Activated naive CD4-positive, alpha-beta T cell treated with Interleukin-2 at 50 U/mL for 16 hours (primary cell): ENCODE measurements at regions not wholly inside any gene's neighbourhood (a gene's known extent, or its start where the extent isn't known, plus 50 kb on each side); places are given as distances from the start of the nearest gene placed in this dataset.

Source experiments
- DNase-seq: peaks from one replicate; pipeline ENCODE4 v3.0.0-alpha.2; 2020

DNA sequence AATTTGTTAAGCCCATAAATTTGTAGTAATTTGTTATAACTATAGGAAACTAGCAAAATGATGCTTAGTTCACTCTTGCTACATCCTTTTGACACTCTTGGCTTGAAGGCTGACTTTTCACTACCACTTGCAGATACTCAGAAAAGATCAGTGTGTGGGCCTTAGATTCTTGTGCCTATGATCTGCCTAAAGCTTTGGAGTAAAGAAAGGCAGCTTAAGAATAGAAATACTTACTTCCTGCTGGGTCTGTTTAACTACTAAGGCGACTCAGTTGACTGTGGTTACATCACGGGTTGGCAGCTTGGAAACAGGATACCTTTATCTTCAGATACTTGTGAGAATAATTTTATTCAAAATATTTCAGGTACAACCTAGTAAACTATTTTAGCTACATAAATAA lies 201.4 kb upstream of the FMR1 start:
- DNase-seq = no peak

DNA sequence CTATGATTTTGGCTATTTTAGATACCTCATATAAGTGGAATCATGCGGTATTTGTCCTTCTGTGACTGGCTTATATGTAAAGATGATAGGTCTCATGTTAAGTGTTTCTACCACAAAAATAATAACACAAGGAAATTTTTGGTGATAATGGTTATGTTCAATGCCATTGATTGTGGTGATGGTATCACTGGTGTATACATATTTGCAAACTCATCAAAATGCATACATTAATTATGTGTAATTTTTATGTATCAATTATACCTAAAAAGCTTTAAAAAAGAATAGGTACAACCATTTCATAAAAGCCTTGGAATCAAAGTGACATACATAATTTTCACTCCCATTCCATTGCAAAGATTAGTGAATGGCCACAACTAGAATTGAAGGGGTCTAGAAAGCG lies 178.3 kb upstream of the FMR1 start:
- no peak for DNase-seq

- DNase-seq = no peak
Measured at GRCh38 chrX:147735364-147735763, 176.4 kb upstream of the FMR1 start.

GRCh38 chrX:147736045-147736444 lies 175.7 kb upstream of the FMR1 start:
- DNase-seq = no peak

DNA sequence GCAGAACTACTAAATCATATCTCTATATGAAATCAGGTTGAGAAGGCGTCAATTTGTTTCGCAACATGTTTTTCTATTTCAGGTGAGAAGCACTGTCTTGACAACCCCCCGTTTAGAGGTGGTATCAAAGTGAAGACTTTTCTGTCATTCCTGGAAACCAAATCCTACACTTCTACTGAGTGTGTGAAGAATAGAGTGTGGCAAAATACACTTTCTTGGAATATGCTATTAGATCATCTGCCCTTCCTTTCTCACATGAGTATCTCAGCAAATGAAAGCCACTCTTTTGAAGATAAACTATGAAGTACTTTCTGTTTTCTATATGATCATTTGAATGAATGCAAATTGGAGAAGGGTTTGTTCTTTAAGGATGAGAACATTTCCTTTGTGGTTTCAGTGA lies 174.0 kb upstream of the FMR1 start:
- DNase-seq = no peak

- DNase-seq = peak; percentile 1
Measured at GRCh38 chrX:147738265-147738664, 173.5 kb upstream of the FMR1 start.

DNA sequence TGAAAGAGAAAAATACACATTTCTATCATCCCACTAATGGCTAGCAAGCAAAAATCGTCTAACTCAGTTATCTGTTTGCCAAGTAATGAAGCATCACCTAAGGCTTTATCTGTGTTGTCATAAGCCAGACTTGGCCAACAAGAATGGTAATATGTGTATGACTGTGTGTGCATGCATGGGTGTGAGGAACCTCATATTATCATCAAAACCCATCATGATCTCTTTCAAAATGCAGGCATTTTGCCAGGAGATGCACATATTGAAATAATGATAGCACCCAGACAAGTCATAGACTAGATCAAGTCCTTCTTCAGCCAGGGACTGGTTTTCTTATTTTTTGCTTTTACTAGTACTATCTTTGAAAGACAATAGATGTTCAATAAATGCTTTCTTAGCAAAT lies 172.5 kb upstream of the FMR1 start:
- no peak for DNase-seq

GRCh38 chrX:147741776-147742175 lies 169.9 kb upstream of the FMR1 start:
- DNase-seq = no peak

DNA sequence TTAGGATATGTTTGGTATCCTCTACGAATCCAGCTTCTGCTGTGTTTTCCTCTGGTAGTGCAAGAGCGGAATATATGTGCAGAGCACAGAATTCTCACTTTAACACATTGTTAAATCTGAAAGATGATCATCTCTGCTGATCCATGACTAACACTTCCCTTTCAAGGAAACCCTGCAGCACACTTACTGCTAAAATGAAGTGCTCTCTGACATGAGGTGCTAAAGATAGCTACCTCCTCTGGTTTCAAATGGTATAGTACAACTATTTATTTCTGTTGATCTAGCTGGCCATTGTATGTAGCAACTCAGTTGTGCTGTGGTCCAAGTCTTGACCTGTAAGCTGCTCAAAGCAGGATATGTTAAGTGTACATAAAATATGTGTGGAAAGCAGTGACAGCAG lies 162.4 kb upstream of the FMR1 start:
- no peak for DNase-seq

DNA sequence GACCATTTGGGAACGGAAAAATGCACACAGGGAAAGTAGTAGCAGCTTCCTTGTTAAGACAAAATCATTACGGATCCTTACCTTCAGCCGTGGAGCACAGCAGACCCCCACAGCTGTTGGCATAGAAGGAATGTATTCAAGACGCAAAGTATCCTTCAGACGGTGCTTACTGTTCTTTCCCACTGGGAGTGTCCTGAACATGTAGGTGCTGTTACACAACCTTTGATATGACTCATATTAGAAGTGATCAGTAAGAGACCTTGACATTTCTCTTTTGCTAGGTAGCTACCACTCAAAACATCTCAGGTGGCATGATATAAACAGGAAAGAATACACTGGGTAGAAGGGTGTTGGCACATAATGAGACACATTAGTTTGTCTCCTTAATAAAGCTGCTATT lies 154.0 kb upstream of the FMR1 start:
- no peak for DNase-seq

DNA sequence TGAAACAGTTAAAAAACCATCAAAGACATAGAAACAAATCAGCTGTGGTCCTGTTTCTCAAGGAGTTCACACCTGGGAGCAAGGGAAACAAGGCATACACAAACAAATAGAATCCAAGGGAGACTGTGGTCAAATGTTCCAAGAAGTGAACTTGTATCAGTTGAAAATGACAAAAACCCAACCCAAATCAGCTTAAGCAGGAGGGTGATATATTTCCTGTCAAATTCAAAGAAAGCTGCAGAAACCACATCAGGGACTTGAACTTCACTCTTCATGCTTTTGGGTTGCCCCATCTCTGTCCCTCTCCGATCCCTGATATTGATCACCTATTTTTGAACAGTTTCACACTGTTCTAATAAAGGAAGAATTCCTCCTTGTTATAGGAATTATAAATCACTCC lies 148.6 kb upstream of the FMR1 start:
- DNase-seq = no peak

DNA sequence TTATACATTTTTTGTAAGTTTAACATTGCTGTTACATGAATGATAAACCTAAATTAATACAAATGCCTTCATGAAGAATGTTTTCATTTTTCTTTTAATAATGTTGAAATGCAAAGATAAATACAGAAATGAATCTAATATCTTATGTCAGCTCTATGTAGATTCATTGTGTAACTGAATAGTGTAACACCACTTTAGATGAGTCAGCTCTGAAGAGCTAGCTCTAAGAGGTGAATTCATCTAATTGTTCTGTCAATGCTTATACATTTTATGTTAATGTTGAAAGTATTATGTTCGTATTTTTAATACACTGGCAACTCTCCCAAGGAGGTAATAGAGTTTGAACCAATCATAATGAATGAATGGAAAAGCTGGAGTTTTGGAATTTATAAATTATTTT lies 146.9 kb upstream of the FMR1 start:
- DNase-seq = no peak

GRCh38 chrX:147770858-147771257 lies 140.9 kb upstream of the FMR1 start:
- no peak for DNase-seq

- no peak for DNase-seq
Measured at GRCh38 chrX:147776988-147777387, 134.7 kb upstream of the FMR1 start.

- DNase-seq = no peak
Measured at GRCh38 chrX:147779173-147779572, 132.5 kb upstream of the FMR1 start.

DNA sequence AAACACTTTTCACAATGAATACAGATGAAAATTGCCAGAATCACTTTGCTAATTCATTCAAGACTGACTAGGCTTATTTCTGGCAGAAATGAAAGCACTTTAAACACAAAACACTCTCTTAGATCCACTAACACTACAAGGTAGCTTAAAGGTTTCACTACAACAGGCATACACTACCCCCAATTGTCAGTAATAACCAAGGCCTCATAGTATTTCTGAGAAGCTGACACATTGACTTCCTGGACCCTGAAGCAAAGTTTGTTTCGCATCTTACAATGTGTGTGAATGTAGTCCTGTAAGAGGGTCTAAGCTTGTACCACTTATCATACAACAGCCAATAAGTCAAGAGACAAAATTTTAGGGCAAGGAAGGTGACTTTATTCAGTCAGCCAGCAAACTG lies 129.9 kb upstream of the FMR1 start:
- DNase-seq = no peak

GRCh38 chrX:147788641-147789350 lies 122.9 kb upstream of the FMR1 start:
- DNase-seq = no peak

GRCh38 chrX:147800663-147801062 lies 111.1 kb upstream of the FMR1 start:
- DNase-seq = no peak

DNA sequence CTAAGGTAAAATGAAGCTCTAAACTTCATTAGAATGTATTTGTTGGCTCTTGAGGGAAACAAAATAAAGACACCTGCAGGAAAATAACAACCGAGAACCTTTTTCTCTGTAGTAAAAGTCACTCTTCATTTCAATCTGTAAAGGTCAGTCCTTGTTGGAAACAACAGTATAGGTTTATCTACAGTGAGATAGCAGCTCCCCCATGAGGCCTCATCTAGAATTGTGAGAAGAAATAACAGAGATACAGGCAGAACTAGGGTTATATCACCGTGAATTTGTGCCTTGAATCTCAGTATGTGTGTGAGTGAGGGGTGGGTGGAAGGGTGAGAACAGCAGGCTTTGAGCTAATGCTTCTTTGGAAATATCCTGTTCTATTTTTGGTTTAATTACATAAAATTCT lies 107.8 kb upstream of the FMR1 start:
- DNase-seq = no peak

DNA sequence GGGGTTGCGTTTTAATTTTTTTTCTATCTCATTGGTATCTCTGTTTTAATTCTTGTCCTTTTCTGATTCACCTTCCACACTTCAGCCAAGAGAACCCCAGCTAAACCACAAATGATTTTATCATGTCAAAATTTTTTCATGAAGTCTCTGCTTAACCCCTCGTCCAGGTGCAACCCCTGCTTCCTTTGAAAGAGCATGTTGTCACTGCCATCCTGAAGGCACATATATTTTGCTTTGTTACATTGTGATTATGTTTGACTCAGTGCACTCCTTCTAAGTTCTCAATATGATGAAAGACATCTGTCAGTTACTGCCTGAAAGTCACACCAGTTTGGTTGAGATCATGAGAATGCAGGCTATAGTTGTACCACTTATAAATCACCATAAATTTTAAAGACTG lies 99.9 kb upstream of the FMR1 start:
- DNase-seq = no peak

DNA sequence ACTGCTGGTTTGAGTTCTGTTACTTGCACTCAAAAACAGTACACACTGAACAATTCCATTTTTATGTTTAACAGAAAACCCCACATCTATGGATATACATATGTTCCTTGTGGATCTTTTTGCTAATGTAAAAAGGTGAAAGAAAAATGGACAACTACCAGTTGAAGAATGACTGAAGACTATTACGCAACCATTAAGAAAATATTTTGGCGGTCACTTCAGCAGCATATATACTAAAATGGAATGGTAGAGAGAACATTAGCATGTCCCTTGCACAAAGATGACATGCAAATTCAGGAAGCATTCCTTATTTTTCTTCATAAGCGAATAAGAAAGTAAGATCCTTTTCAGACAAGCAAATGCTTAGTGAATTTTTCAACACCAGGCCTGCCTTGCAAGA lies 84.6 kb upstream of the FMR1 start:
- DNase-seq = no peak

DNA sequence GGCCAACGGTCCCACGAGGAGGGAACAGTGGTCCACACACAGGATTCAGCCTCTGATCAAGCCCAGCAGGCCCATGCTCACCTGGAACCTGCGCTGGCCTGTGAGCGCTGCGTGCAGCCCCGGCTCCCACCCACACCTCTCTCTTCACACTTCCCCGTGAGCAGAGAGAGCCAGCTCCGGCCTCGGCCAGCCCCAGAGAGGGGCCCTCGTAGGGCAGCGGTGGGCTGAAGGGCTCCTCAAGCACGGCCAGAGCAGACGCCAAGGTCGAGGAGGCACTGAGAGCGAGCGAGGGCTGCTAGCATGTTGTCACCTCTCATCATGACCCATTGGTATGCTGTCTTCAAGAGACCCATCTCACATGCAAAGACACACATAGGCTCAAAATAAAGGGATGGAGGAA lies 83.0 kb upstream of the FMR1 start:
- no peak for DNase-seq

DNA sequence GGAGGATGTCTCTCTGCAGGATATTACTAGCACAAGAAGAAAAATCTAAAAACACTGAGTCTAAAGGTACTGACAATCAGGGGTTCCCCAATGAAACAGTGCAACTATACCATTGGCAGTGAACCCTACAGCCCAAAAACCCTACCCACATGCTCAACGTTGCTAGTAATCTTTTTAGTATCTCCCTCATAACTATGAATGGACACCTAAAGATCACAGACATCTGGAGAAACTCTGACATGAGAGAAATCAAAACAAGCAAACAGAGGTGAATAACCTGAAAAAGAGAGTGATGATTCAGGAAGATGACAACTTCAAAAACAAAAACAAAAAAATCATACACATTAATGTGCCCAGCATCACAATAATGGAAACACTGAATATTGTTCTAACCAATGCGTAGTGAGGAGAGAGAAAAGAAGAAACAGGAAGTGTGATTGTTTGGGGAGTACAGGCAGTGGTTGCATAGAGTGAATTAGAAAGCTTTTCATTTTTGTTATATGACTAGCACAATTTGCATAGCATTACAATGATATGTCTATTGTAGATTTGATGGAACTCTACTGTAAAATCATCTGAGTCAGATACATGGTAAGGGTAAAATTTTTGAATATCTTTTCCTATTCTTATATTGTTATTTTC lies 78.9 kb upstream of the FMR1 start:
- DNase-seq = no peak

- DNase-seq = no peak
Measured at GRCh38 chrX:147838465-147839131, 73.1 kb upstream of the FMR1 start.

- no peak for DNase-seq
Measured at GRCh38 chrX:147846676-147847075, 65.0 kb upstream of the FMR1 start.
